ENCODE measurements at regions not wholly inside any gene's neighbourhood (a gene's known extent, or its start where the extent isn't known, plus 50 kb on each side); places are given as distances from the start of the nearest gene placed in this dataset.
"Not testable (repeated sequence)": the region's sequence is repeated elsewhere in the genome, so short reads cannot be mapped to it uniquely, and the experiment has no call there.

DNA sequence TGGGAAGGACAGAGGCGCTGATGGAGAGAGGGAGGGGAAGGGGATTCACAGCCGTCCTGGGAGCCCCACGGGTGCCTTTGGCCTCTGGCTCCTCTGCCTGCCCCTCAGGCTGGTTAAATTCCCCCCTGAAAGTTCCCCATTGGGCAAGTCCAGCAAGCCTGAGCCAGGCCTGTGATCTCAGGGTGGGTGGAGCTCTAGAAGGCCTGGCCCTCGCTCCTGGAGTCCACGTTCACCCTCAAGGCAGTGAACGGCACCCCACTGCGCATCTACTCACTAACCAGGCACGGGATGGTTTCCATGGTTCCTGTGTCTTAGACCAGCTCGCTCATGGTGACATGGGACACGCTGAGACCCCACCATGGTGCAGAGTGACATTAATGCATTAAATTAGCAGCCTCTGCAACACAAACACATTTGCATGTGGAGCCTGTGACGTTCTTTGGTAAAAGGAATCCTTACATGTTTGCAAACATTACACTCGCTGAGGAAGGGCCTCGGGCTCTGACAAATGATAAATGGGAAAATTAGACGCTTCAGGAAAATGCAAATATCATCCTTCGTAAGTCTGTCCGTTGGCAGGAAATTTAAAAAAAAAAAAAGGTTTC lies 452.7 kb downstream of the PREX1 start:
- no peak for DNase-seq

DNA sequence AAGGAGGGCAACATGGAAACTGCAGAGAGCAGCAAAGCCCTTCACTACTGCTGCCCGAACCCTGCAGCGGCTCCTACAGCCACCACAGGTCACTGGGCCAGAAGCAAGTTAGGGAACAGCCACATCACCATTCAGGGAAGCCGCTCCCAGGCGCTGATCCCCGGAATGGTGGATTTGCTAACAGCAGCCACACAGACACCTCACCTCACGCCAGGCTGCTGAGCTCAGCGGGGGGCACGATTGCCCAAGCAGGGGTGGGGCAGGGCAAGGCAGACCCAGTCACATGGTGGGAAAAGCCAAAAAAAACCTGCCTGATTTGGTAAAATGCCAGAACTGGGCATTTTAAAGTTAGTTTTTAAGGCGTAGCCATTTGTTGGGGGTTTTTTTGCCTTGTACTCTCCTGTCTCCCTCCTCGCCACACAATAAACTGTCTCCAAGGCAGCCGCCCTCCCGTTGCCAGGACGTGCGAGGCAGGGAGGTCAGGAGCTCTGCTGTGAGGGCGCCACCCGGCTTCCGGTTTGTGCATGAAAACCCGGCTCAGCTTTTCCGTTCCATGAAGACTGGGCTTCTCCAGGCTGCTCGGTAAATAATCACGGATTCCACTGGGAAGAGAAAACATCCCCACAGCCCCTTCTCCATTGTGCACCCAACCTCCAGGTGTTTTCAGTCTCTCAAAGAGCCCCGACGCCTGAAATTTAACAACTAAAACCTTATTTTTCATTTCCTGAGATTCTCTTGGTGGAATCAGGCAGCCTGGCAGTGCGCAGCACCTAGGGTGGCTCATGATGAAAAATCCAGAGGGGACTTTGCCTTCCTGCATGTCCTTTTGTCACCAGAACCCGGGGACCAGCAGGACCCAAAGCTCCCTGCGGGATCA lies 453.5 kb downstream of the PREX1 start:
- DNase-seq, result peak; percentile 55

DNA sequence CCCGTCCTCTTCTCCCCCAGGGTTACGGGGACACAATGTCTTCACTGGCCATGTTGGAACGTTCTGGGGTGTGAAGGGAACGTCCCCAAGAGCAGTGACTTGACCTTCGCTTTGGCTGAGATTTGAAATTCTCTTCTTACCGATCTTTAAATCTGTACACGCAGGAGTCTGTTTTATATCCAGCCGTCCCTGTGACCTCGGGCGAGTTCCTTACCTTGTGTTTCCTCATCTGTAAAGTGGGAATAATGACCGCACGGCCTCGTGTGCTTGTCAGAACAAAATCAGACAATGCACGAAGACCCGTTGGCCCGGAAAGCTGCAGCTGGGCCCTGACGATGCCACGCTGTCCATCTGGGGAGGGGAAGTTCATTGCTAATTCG lies 454.3 kb downstream of the PREX1 start:
- no peak for DNase-seq

DNA sequence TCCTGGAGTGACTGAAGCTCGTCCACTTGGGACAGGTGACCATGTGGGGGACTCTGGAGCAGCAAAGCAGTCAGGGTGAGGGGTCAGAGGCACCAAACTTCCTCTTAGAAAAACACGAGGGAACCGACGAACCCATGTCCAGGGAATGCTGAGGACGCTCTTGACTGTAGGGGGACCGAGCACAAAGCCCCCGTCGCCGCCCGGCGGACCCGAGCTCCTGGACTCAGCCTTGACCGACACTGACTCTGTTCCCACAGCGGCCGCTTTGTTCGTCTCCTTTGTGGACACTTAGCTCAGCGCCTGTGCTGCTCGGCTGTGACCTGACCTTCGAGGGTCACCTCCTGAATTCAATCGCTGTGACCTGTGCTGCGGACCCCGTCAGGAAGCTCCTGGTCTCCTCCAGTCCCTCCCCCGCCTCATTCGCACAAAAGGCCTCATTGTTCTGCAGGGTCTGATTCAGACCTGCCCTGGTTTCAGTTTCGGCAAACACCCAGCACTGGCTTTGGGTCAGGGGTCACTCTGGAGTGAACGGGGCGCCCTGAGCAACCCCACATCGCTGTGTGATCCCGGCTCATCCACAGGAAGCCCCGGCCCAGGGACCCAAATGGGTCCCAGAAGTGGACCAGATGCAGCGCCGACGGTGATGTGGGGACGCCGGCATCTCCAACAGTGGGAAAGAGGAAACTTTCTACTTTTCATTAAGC lies 454.8 kb downstream of the PREX1 start:
- not testable (repeated sequence) for DNase-seq

DNA sequence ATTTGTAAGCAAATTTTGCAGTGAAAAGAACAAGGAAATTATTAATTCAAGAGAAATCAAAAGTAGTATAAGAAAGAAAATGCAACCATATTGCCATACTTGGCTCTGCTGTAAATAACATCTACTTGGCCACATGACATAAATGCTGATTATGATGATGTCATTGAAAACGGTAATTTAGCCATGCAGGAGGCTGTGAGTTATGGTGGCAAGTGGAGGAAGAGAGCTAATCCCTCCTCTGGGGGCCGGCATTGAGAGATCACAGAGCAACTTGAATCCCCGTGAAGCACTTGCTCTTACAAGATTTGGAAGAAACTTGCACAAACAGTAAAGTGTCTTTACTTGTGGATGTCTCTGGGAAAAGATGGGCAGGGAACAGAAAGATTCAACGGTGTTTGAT lies 456.6 kb downstream of the PREX1 start:
- no peak for DNase-seq

DNA sequence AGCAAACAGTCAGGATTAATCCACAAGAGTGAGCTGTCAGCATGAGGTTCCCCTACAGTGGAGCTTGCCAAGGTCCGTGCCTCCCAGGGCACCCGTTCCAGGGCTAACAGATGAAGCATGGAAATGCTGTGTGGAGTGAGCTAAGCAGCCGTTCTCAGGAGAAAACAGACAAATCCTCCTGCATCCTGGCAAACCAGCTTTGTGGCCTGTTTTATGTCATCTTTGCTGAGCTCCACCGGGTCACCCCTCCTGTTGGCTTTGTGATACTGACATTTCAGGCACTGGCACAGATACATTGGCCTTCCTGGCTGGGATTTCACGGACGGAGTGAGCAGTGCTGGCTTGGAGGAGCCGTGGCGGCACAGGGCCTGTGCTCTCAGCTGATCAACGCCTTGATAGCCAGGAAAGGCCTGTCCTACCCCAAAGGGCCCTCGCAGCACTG lies 459.2 kb downstream of the PREX1 start:
- DNase-seq, result peak; percentile 6

DNA sequence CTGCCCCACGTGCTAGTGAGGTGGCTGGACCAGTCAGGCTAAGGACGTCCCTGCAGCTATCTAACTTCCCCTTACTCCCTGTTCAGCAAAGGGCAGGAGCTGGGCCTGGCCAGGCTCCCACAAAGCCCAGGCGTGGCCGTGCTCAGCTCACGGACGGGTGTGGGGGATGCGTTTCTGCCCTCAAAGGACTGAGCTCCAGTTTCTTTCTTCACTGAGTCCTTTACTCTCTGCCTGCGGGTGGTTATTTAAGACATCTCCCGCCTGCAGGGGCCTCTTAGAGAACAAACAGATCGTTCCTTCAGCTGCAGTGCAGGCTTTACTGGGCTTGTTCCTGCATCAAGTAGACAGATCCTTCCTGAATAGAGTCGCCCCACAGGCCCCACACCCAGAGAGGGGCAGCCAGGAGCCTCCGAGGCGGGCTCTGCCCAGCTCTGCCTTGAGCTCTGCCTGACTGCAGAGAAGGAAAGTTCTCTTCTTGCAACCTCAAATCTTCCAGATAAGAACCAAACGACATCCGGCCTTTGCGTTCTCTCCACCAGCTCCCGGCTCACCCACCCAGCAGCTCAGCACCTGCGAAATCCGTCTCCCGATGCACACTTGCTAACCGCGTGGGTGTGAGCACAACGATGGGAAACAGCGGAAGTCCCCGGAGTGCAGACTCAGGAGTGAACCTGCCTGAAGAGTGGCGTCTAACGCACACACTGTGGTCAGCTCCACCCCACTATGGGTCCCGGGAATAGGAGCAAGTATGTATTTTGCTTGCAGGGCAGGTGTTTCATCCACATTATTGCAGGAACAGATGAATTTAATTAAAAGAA lies 460.0 kb downstream of the PREX1 start:
- not testable (repeated sequence) for DNase-seq

DNA sequence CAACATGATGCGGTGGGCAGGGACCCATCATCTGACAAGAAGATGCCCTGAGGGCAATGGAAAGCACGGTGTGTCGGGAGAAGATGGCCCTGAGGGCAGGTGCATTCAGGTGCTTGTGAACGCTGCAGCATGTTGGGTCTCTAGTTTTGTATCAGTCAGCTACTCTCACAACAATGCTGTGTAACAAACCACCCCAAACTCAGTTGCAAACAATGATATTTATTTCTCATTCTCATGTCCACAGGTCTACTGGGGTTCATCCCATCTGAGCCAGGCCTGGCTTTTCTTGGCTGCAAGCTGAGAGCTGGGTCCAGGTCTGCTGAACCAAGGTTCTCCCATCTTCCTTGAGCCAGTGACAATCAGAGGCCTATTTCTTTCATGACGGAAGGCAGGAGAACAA lies 461.6 kb downstream of the PREX1 start:
- no peak for DNase-seq

DNA sequence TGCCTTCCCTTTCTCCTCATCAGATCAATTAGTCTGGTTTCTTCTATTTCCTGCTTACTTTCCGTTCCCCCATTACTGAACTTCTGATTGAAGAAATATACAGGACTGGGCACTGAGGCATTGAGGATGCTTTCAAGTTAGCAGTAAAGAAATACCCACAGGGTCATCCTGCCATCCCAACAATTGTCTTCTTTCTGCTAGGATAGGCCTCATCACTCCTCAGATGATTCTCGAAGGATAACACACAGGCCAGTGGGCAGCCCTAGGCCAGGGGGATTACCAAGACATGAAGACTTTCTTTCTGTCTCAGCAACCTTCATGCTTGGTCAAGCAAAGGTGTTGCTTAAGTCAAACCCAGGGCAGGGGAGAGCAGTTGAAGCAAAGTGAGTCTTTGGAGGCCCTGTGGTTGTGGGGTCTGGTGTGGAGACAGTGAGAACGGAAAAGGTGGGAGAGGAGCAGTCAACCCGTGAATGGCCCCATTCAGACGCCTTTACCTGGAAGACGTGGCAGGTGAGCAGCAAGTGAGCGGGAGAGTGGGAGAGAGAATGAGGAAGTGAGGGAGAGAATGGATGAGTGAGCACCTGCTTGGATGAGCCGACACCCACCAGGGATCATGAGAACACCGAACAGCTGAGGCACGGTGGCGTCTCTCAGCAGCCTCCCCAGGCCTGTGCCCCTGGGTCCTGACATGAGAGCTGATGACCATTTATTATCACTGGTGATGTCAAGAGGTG lies 462.9 kb downstream of the PREX1 start:
- DNase-seq, result no peak

DNA sequence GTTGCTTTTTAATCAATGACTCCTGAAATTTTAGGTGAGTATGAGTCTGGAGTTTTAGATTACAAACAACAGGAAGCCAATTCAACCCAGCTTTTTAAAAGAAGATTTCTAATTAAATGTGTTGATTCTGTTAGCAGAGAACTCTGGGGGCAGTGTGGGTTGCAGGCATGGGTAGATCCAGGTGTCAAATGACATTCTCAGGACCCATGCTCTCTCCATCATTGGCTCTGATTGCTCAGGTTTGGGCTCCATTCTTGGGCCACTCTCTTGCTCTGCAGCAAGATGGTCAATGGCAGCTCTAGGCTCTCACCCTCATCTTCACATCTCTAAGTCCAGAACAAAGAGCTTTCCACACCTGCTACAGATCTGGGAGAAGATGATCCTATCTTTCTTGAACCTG lies 463.7 kb downstream of the PREX1 start:
- DNase-seq, result no peak

DNA sequence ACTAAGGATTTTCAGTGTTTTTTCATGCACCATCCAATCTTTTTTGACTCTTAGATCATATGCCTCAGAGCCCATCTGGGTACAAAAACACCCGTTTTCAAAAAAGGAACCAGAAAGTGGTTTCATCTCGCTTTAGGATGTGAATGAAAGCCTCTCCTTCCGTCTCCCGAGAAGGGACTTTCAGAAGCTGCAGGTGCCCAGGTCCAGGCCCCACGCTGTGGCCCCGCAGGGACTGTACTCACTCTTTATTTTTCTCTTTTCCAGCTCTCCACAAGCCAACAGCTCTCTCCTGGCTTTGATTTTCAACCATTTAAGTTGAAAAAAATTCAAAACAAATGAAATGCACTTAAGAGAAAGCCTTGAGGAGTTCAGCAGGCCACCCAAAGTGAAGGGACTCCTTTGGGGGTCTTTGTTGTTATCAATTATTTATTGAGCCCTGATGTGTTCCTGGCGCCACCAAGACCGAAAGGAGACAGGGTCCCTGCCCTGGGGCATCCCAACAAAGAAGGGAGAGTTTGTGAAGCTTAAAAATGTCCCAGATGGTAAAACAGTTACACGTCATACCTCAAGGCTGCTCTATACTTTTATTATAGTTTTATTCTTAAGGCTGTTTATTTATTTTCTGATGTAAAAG lies 467.3 kb downstream of the PREX1 start:
- no peak for DNase-seq

DNA sequence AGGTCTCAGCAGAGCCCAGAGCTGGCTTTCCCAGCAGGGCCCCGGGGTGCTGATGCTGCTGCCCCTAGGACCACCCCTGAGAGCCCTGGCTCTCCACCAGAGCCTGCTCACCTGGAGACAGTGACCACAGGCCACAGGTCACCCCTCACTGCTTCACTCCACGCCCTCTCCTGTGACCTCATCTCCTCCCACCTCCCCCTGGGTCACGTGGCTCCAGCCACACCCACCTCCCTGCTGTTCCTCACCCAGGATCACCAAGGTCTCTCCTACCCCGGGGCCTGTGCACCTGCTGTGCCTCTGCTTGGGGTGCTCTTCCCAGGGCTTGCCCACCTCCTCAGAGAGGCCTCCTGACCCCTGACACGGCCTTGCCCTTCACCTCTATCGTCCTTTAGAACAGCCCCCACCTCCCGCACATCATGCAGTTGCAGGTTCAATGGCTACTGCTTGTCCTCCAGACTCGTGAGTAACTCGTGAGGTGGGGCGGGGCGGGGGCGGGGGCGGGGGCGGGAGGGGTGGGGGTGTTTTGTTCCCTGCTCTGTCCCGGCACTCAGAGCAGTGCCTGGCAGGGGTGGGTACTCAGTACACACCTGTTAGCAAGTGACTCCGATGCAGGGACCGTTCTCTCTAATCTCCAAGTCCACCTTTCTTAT lies 468.0 kb downstream of the PREX1 start:
- DNase-seq, result no peak

DNA sequence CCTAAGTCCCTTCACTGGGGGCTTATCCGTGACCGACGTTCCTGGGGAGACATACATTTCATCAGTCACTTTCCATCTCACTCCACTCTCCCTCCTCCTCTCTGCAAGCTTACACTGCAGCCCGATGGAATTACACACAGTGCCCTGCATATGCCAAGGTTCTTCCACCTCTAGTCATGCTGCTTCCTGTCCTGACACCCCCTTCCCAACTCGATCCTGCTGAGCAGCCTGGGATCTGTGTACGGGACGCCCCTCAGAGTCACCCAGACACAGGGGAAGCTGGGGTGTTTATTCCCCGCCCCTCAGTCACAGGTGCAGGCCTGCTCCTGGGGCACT lies 468.8 kb downstream of the PREX1 start:
- not testable (repeated sequence) for DNase-seq

DNA sequence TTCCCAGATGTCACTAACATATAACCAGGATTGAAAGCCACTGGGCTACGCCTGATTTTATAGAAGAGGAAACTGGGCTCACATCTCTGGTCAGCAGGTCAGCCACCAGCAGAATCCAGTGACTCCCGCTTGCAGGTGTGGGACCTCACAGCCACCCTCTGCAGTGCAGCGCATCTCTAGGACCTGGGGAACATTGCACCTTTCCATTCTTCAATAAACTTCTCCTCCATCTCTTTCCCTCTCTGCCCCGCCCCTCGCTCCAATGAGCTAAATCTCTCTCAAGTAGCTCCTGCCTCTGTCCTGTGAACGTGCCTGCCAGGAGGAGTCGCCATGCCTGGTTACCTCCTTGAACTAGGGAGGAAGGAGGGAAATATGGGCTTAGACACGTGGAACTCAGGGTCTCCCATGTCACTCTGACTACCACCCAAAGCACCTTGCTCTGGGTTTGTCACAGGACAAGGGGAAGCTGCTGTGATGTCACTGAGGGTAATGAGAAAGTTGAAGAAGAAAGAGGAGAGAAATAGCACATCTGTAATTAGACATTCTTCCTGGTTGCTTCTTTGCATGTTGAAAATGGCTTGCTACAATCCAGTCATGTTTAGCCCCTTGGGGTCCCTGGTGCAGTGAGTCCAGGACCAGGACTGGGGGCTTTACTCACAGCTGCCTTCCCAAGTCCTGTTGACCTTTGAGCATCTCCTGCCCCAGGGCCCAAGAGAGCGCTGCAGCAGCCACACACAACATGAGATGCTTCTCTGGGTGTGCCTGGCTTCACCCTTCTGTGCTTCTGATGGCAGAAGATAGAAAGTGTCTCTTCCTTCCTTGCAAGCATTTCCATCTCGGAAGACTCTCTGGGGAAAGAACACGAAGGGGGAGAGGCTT lies 469.4 kb downstream of the PREX1 start:
- no peak for DNase-seq

DNA sequence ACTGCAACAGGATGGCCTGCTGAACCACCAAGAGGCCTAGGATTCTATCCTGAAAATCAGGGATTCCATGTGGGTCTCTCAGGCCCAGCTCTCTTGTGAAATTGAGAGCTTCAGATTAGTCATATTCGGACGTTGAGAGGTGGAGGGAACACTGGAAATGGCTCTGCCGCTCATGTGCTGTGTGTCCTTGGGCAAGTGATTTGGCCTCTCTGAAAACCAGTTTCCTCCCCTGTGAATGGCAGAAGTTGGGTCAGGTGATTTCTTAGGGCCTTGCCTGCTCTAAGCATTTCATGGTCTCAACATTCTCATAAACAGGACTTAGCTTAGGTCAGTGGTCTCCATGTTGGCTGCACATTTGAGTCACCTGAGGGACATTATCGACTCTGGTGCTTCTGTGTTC lies 470.1 kb downstream of the PREX1 start:
- DNase-seq, result no peak

DNA sequence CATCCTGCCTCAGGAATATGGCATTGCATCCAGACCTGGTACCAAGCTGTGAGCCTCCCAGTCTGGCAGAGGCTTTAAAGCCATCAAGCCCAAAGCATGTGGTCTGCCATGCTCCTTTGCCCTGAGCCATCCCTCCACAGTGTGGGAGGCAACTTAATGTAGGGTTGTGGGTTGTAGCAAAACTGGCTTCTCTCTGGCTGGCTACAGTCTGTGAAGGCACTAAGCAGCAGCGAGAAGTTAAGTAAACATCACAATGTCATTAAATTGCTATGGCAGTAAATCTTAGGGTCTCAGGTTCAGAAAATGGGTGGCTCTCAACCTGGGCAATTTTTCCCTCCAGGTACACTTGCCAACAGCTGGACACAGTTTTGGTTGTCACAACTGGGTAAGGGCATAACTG lies 472.9 kb downstream of the PREX1 start:
- no peak for DNase-seq

DNA sequence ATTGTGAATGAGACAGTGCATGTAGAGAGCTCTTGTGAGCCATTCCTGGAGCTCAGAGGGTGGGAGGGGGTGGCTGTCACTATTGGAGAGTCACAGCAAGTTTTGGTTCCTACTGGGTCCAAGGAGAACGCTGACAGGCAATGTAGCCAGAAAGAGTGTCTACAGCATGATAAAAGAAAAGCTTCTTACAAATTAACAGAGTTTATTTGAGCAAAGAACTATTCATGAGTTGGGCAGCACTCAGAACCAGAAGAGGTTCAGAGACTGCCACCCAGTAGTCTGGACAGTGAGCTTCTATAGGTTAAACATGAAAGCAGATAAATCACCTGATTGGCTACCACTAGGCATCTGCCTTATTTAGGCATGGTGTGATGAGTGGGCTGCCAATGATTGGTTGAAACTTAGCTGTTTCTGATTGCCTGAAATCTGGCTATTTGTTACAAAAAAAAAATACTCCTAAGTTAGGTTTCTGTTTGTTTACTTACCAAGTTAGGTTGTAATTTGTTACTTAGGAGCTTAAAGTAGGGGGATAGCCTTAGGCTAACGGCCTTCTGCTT lies 473.4 kb downstream of the PREX1 start:
- no peak for DNase-seq

DNA sequence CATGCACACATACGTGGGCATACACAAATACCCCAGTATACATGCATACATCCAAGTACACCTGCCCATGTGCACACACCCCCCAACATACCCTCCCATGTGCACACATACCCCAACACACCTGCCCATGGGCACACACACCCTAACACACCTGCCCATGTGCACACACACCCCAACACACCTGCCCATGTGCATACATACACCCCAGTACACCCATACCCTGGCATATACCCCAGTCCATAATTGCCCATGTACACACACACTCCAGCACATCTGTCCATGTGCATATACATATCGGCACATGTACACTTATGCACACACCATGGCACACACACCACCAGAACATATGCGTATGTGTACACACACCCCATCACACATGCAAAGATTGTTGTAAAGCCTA lies 475.2 kb downstream of the PREX1 start:
- no peak for DNase-seq

DNA sequence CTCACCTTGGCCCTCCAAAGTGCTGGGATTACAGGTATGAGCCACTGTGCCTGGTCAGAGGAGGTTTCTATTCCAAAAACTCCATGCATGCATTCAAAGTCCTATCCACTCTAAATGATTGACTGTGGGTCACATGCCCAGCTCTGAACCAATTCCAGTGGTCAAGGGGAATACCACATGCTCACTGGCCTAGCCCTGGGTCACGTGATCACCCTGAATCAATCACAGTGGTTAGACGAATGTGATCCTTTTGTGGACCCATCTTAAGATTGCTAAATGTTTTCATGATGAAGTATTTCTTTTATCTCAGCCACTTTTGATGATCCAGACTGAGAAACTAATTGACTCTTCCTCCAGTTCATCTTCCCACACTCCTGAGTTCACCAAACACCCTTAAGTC lies 475.8 kb downstream of the PREX1 start:
- DNase-seq, result no peak

All from NCI-H345 (cell line).